AG04449 (cell line): ENCODE measurements at regions not wholly inside any gene's neighbourhood (a gene's known extent, or its start where the extent isn't known, plus 50 kb on each side); places are given as distances from the start of the nearest gene placed in this dataset.
"Not testable (repeated sequence)": the region's sequence is repeated elsewhere in the genome, so short reads cannot be mapped to it uniquely, and the experiment has no call there.

Source experiments
- CTCF ChIA-PET: fragments of 350-600 bp; formaldehyde crosslinking; extraction: SDS; loops from one replicate; lab custom pipeline; 2021; ENCODE audit warnings: antibody characterized with exemption; lab: Yijun Ruan, JAX
- POLR2A ChIA-PET: fragments of 400-600, 350-600 bp; formaldehyde crosslinking; extraction: SDS; loops from one replicate; lab custom pipeline; 2020; ENCODE audit warnings: antibody characterized with exemption, inconsistent platforms; lab: Yijun Ruan, JAX
- DNase-seq: peaks from one replicate; pipeline ENCODE4 v3.0.0-alpha.2; 2010; ENCODE audit warnings: low read depth, low spot score
- H3K4me3 ChIP-seq: 2 replicates; pipeline ENCODE4 v1.5.1; 2011; ENCODE audit warnings: low read depth, mild to moderate bottlenecking, control low read depth, low read length
- CTCF ChIP-seq: IDR thresholded peaks from one replicate; pipeline ENCODE4 v1.5.1; 2011; ENCODE audit warnings: mild to moderate bottlenecking, moderate library complexity, low read length, control low read depth, inconsistent platforms; ENCODE audit not compliant: insufficient read depth; ENCODE audit errors: missing control alignments

GRCh38 chr16:63415014-63415413, 1378.8 kb upstream of the CDH8 start:
- DNase-seq = no peak
- CTCF ChIA-PET = no interaction called here
- no peak for TF ChIP-seq CTCF
- H3K4me3 ChIP-seq = no peak overlapping the region
- POLR2A ChIA-PET = no interaction called here

GRCh38 chr16:63410594-63410993, 1374.4 kb upstream of the CDH8 start:
- ChIA-PET CTCF (no interaction called here), POLR2A (no interaction called here)
- TF ChIP-seq CTCF = no peak
- DNase-seq = no peak
- no peak overlapping the region for H3K4me3 ChIP-seq

GRCh38 chr16:63403792-63404191, 1367.6 kb upstream of the CDH8 start:
- POLR2A ChIA-PET = no interaction called here
- no peak for TF ChIP-seq CTCF

GRCh38 chr16:63388277-63388676, 1352.0 kb upstream of the CDH8 start:
- CTCF ChIA-PET, POLR2A ChIA-PET, H3K4me3 ChIP-seq, DNase-seq: not testable (repeated sequence)

More at GRCh38 chr16:63403792-63404191, 1367.6 kb upstream of the CDH8 start:
- no peak overlapping the region for H3K4me3 ChIP-seq
- no peak for DNase-seq
- CTCF ChIA-PET = interaction anchor here (1.1 kb wide), 1 partner anchor 58 kb away, joined by 3 read pairs; no protein-coding TSS in a partner anchor

DNA sequence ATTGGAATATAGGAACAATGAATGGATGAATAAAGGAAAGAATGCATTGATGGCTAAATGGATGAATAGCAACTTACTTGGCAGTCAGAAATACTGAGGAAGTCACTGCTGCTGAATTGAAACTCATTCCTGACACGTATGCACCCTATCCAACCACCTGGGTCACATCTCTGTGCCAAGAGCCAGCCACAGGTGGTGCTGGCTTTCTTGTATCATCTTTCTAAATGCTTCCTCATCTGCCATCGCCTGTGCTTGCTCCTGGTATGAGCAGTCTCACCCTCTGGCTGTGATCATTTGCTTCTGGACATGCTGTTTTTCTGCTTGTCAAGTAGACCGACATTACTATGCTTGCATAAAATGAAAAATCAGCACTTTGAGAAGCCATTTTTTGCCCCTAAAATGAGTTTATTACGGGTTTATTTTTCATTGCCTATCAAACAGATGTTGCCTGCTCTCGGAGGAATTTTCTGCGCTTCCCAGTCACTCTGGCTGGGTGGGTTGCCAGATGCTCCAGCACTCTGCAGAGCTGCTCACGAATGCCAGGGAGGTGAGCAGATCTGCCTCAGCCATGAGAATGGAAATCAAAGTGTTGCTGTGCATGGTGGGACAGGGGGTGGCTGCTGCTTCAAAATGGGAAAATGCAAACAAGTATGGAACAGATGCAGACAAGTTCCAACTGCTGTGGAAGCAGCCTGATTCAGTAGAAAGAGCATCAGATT, 1349.6 kb upstream of the CDH8 start:
- ChIA-PET CTCF (no interaction called here), POLR2A (no interaction called here)
- TF ChIP-seq CTCF = no peak
- no peak for DNase-seq
- no peak overlapping the region for H3K4me3 ChIP-seq

DNA sequence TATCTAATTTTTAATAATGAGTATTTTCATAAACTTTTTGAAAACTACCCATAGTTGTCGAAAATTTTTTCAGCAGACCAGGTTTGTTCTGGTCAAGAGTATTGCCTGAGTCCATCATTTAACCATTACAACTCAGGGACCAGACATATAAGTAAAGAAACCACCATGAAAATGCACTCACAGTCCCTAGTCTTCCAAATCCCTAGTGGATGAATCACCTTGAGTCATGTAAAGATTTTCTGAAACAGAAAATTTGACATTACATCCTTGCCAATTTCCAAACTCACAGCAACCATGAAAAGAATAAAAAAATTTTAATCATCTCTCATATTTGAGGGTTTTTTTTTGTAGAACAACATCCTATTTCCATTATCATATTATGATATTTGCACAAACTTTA, 1337.5 kb upstream of the CDH8 start:
- CTCF ChIA-PET = no interaction called here
- DNase-seq = no peak
- H3K4me3 ChIP-seq = no peak overlapping the region
- POLR2A ChIA-PET = no interaction called here
- no peak for TF ChIP-seq CTCF

GRCh38 chr16:63372815-63373214, 1336.6 kb upstream of the CDH8 start:
- POLR2A ChIA-PET = no interaction called here
- H3K4me3 ChIP-seq = no peak overlapping the region
- no peak for DNase-seq
- CTCF ChIA-PET = no interaction called here
- TF ChIP-seq CTCF = no peak
